ENCODE measurements at regions not wholly inside any gene's neighbourhood (a gene's known extent, or its start where the extent isn't known, plus 50 kb on each side); places are given as distances from the start of the nearest gene placed in this dataset.

- TF ChIP-seq CTCF (IDR thresholded peaks at IDR 0.05) (no peak), POLR2AphosphoS5 (IDR thresholded peaks at IDR 0.05) (no peak)
Measured at GRCh38 chr1:96259399-96259798, 462.2 kb upstream of the PTBP2 start.

All from sigmoid colon (tissue), 4 donors.